ENCODE measurements at regions not wholly inside any gene's neighbourhood (a gene's known extent, or its start where the extent isn't known, plus 50 kb on each side); places are given as distances from the start of the nearest gene placed in this dataset.

GRCh38 chr7:114822844-114823243 lies 99.0 kb upstream of the MDFIC start:
- TF ChIP-seq CTCF (IDR thresholded peaks at IDR 0.05) (no peak), POLR2A (IDR thresholded peaks at IDR 0.05) (no peak)

Data from vagina (tissue), 2 donors.